HCT116 (cell line): ENCODE measurements at regions not wholly inside any gene's neighbourhood (a gene's known extent, or its start where the extent isn't known, plus 50 kb on each side); places are given as distances from the start of the nearest gene placed in this dataset.

Source experiments
- ATAC-seq: fragments of 200-7000 bp; cut with Tn5 transposase; 2 replicates; pipeline ENCODE4 v1.9.1; 2020; ENCODE audit warnings: mild to moderate bottlenecking, moderate library complexity
- BruUV-seq: library from RNA; stranded (reverse); fragments of 400-500 nt; replicated peaks from 2 replicates; lab custom pipeline; 2021; lab: Mats Ljungman, UMichigan
- CTCF ChIA-PET: fragments of 300-600 bp; sonication (Branson Sonifier 250); formaldehyde crosslinking; loops from one replicate; lab custom pipeline; 2021; ENCODE audit warnings: antibody characterized with exemption; lab: Charles Lee
- POLR2A ChIA-PET: fragments of 300-600, 350-600 bp; sonication (Branson Sonifier 250); formaldehyde crosslinking; loops from one replicate; lab custom pipeline; 2021; ENCODE audit warnings: antibody characterized with exemption; lab: Charles Lee
- RAD21 ChIA-PET, 2 experiments: fragments of 300-600 bp; sonication (Branson Sonifier 250); formaldehyde crosslinking; loops; one replicate each; lab custom pipeline; 2023; ENCODE audit warnings: low total read pairs in 2 of 2; ENCODE audit not compliant: uncharacterized antibody in 2 of 2, unreplicated experiment in 2 of 2, low non-redundant PET in 1 of 2; lab: Charles Lee
- DNase-seq: peaks from one replicate; pipeline ENCODE4 v3.0.0-alpha.2; 2010; ENCODE audit warnings: low read depth, low spot score
- H2AFZ ChIP-seq: fragments of 200-600 bp; shearing (Covaris generic), sonication (generic); 2 replicates; pipeline ENCODE4 v1.6.1; 2017; ENCODE audit warnings: low read depth, mixed run types, mixed read lengths, antibody characterized with exemption, low read length; ENCODE audit not compliant: poor library complexity, severe bottlenecking
- H3K27ac ChIP-seq: 2 replicates; pipeline ENCODE4 v1.5.1; 2012; ENCODE audit warnings: low read depth, low read length
- H3K27me3 ChIP-seq: fragments of 200-600 bp; sonication (generic); 2 replicates; pipeline ENCODE4 v1.6.1; 2016; ENCODE audit warnings: mixed run types, low read length, mixed read lengths; ENCODE audit not compliant: insufficient read depth
- H3K36me3 ChIP-seq, 2 experiments: fragments of 200-500 bp in 1 of 2; fragments of 200-600 bp in 1 of 2; sonication (Bioruptor generic) in 1 of 2; sonication (generic) in 1 of 2; 2 replicates each; pipeline versions ENCODE4 v1.5.1 to v1.6.1; 2014 to 2016; ENCODE audit warnings: low read length in 2 of 2, inconsistent platforms in 1 of 2, mixed read lengths in 1 of 2, mixed run types in 1 of 2; ENCODE audit not compliant: insufficient read depth in 2 of 2, control insufficient read depth in 1 of 2
- H3K4me1 ChIP-seq, 2 experiments: fragments of 200-600 bp in 1 of 2; sonication (generic) in 1 of 2; 2 replicates each; pipeline versions ENCODE4 v1.5.1 to v1.6.1; 2012 to 2017; ENCODE audit warnings: low read length in 2 of 2, inconsistent platforms in 1 of 2, mild to moderate bottlenecking in 1 of 2, mixed read lengths in 1 of 2, mixed run types in 1 of 2, moderate library complexity in 1 of 2; ENCODE audit not compliant: insufficient read depth in 2 of 2, control insufficient read depth in 1 of 2
- H3K4me2 ChIP-seq: fragments of 200-600 bp; sonication (generic); 2 replicates; pipeline ENCODE4 v1.6.1; 2017; ENCODE audit warnings: mixed run types, low read length, mixed read lengths
- H3K4me3 ChIP-seq, 2 experiments: fragments of 200-600 bp in 1 of 2; sonication (generic) in 1 of 2; replicated peaks in 1 of 2; 2 replicates each; pipeline ENCODE4 v1.5.1; 2011 to 2016; ENCODE audit warnings: low read length in 2 of 2, control low read depth in 1 of 2, low read depth in 1 of 2, mild to moderate bottlenecking in 1 of 2, mixed read lengths in 1 of 2, mixed run types in 1 of 2
- H3K79me2 ChIP-seq: fragments of 200-600 bp; sonication (generic); 2 replicates; pipeline ENCODE4 v1.6.1; 2017; ENCODE audit warnings: mild to moderate bottlenecking, mixed run types, low read length, moderate library complexity, mixed read lengths; ENCODE audit not compliant: insufficient read depth
- H3K9ac ChIP-seq: fragments of 200-600 bp; sonication (generic); 2 replicates; pipeline ENCODE4 v1.6.1; 2016; ENCODE audit warnings: low read length, mixed read lengths
- H3K9me2 ChIP-seq: fragments of 200-600 bp; sonication (generic), shearing (Covaris generic); 2 replicates; pipeline ENCODE4 v1.6.1; 2017; ENCODE audit warnings: mixed run types, mild to moderate bottlenecking, moderate library complexity; ENCODE audit not compliant: insufficient read depth
- H3K9me3 ChIP-seq, 2 experiments: fragments of 200-500 bp in 1 of 2; fragments of 200-600 bp in 1 of 2; sonication (Bioruptor generic) in 1 of 2; sonication (generic) in 1 of 2; 2 replicates each; pipeline ENCODE4 v1.6.1; 2014 to 2017; ENCODE audit warnings: low read length in 2 of 2, mixed read lengths in 2 of 2, inconsistent platforms in 1 of 2, low read depth in 1 of 2, mild to moderate bottlenecking in 1 of 2, mixed run types in 1 of 2, moderate library complexity in 1 of 2; ENCODE audit not compliant: control insufficient read depth in 1 of 2, insufficient read depth in 1 of 2
- H4K20me1 ChIP-seq: fragments of 200-600 bp; sonication (generic), shearing (Covaris generic); 2 replicates; pipeline ENCODE4 v1.6.1; 2017; ENCODE audit warnings: mixed run types, mild to moderate bottlenecking, moderate library complexity; ENCODE audit not compliant: insufficient read depth
- EZH2phosphoT487 ChIP-seq: fragments of 200-600 bp; IDR thresholded peaks from 2 replicates; pipeline ENCODE4 v1.6.1; 2018; ENCODE audit warnings: antibody characterized with exemption, borderline replicate concordance
- POLR2A ChIP-seq: IDR thresholded peaks from 2 replicates; pipeline ENCODE4 v1.7.0; 2011; ENCODE audit warnings: borderline replicate concordance; ENCODE audit not compliant: insufficient read depth, insufficient read length; ENCODE audit errors: extremely low read depth
- RAD21 ChIP-seq: IDR thresholded peaks from 2 replicates; pipeline ENCODE4 v1.6.1; 2012; ENCODE audit warnings: low read depth, mild to moderate bottlenecking
- SIN3A ChIP-seq: IDR thresholded peaks from 2 replicates; pipeline ENCODE4 v1.6.1; 2012; ENCODE audit warnings: low read depth
- SP1 ChIP-seq: IDR thresholded peaks from 2 replicates; pipeline ENCODE4 v1.6.1; 2012; ENCODE audit warnings: low read depth
- intact Hi-C: fragments of 100-400 bp; cut with micrococcal nuclease; formaldehyde crosslinking; loops from 2 replicates; pipeline ENCODE4 v1.10.0; 2022
- TF ChIP-seq, protein P1 (sequence below): IDR thresholded peaks from 2 replicates; pipeline ENCODE4 v1.6.1; 2012; ENCODE audit warnings: low read depth

DNA sequence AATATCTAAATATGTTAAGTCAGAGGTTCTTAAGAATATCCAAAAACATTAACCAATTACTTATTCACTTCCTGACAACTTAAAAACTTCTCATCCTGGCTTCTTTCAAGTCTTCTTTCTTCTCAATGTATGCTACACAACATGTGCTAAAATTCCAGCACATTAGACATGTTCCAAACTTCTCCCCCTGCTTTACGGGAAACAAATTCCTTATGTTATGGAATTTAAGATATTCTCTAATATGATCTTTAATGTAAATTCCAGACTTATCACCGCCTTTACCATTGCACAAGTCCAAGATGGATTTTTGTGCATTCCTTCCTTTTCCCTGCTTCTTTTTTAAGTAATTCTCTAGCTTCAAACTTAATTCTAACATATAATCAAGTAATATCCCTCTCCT is 964.5 kb upstream of the CHORDC1 start:
- Histone ChIP-seq H3K9me3 (peaks cover 5 to 6% of the 10 kb centered on the region in 2 experiments; a peak in 3 of 4 replicates), H3K4me1 (no peaks in the 10 kb centered on the region), H3K36me3 (no peaks in the 10 kb centered on the region), H3K9me2 (no peaks in the 10 kb centered on the region), H3K27me3 (no peaks in the 10 kb centered on the region), H3K4me2 (no peak overlapping the region), H3K4me3 (no peak overlapping the region), H3K79me2 (no peaks in the 10 kb centered on the region), H3K27ac (no peak overlapping the region), H2AFZ (no peak overlapping the region), H4K20me1 (no peaks in the 10 kb centered on the region), H3K9ac (no peak overlapping the region)
- intact Hi-C loops: no loop called here
- ChIA-PET RAD21 (no interaction called here), CTCF (no interaction called here), POLR2A (no interaction called here)
- DNase-seq (no peak), ATAC-seq (no peak)
- TF ChIP-seq POLR2A (no peak), SP1 (no peak), RAD21 (no peak)
- no TSS peak for BruUV-seq

DNA sequence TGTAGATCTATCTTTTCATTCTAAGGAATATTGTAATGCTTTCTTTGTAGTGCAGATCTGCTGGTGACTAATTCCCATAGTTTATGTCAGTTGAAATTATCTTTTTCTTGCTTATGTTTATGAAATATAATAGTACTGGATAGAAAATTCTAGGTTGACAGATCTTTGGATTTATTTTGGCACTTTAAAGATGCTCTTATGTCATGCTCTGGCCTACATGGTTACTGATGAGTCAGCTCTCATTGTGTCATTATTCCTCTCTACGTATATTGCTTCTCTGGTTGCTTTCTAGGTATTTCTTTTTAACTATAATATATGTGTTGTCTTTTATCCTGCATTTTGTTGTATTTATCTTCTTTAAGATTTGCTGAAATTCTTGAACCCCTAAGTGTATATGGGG is 955.5 kb upstream of the CHORDC1 start:
- Histone ChIP-seq H3K27ac (no peak overlapping the region), H2AFZ (no peak overlapping the region), H3K4me3 (no peak overlapping the region), H3K4me2 (no peak overlapping the region), H3K79me2 (no peaks in the 10 kb centered on the region), H3K4me1 (no peaks in the 10 kb centered on the region), H3K9ac (no peak overlapping the region), H3K36me3 (no peaks in the 10 kb centered on the region), H3K27me3 (no peaks in the 10 kb centered on the region), H3K9me3 (peaks cover 4 to 10% of the 10 kb centered on the region in 2 experiments; a peak in 2 of 4 replicates), H4K20me1 (no peaks in the 10 kb centered on the region), H3K9me2 (no peaks in the 10 kb centered on the region)
- no TSS peak for BruUV-seq
- TF ChIP-seq SIN3A (no peak), EZH2phosphoT487 (no peak)
- TF ChIP-seq, protein P1, sequence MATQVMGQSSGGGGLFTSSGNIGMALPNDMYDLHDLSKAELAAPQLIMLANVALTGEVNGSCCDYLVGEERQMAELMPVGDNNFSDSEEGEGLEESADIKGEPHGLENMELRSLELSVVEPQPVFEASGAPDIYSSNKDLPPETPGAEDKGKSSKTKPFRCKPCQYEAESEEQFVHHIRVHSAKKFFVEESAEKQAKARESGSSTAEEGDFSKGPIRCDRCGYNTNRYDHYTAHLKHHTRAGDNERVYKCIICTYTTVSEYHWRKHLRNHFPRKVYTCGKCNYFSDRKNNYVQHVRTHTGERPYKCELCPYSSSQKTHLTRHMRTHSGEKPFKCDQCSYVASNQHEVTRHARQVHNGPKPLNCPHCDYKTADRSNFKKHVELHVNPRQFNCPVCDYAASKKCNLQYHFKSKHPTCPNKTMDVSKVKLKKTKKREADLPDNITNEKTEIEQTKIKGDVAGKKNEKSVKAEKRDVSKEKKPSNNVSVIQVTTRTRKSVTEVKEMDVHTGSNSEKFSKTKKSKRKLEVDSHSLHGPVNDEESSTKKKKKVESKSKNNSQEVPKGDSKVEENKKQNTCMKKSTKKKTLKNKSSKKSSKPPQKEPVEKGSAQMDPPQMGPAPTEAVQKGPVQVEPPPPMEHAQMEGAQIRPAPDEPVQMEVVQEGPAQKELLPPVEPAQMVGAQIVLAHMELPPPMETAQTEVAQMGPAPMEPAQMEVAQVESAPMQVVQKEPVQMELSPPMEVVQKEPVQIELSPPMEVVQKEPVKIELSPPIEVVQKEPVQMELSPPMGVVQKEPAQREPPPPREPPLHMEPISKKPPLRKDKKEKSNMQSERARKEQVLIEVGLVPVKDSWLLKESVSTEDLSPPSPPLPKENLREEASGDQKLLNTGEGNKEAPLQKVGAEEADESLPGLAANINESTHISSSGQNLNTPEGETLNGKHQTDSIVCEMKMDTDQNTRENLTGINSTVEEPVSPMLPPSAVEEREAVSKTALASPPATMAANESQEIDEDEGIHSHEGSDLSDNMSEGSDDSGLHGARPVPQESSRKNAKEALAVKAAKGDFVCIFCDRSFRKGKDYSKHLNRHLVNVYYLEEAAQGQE: no peak
- intact Hi-C loops: no loop called here
- no peak for DNase-seq
- ChIA-PET POLR2A (no interaction called here), RAD21 (no interaction called here), CTCF (no interaction called here)
- ATAC-seq: no peak
